Breast epithelium (tissue), 3 donors: ENCODE measurements at regions not wholly inside any gene's neighbourhood (a gene's known extent, or its start where the extent isn't known, plus 50 kb on each side); places are given as distances from the start of the nearest gene placed in this dataset.

Experiments used
- CTCF ChIP-seq, 3 donors: fragments of 450-650 bp; IDR thresholded peaks; one replicate each; pipeline ENCODE4 v1.5.1; 2016 to 2017; ENCODE audit warnings: antibody characterized with exemption in 3 of 3, mild to moderate bottlenecking in 3 of 3, moderate library complexity in 3 of 3
- POLR2A ChIP-seq: fragments of 450-650 bp; IDR thresholded peaks from one replicate; pipeline ENCODE4 v1.6.1; 2016; ENCODE audit warnings: antibody characterized with exemption, mild to moderate bottlenecking, moderate library complexity

GRCh38 chr16:7867831-7868230 is 535.2 kb downstream of the RBFOX1 start:
- TF ChIP-seq CTCF (IDR thresholded peaks at IDR 0.05) (no peak), POLR2A (no peak)
